GM18508 (cell line): ENCODE measurements at regions not wholly inside any gene's neighbourhood (a gene's known extent, or its start where the extent isn't known, plus 50 kb on each side); places are given as distances from the start of the nearest gene placed in this dataset.
"Not testable (repeated sequence)": the region's sequence is repeated elsewhere in the genome, so short reads cannot be mapped to it uniquely, and the experiment has no call there.

ENCODE experiments used
- ATAC-seq: cut with Tn5 transposase; IDR thresholded peaks from one replicate; pipeline ENCODE4 v1.9.1; 2021; ENCODE audit warnings: moderate number of reproducible peaks; ENCODE audit not compliant: insufficient read depth, unreplicated experiment

DNA sequence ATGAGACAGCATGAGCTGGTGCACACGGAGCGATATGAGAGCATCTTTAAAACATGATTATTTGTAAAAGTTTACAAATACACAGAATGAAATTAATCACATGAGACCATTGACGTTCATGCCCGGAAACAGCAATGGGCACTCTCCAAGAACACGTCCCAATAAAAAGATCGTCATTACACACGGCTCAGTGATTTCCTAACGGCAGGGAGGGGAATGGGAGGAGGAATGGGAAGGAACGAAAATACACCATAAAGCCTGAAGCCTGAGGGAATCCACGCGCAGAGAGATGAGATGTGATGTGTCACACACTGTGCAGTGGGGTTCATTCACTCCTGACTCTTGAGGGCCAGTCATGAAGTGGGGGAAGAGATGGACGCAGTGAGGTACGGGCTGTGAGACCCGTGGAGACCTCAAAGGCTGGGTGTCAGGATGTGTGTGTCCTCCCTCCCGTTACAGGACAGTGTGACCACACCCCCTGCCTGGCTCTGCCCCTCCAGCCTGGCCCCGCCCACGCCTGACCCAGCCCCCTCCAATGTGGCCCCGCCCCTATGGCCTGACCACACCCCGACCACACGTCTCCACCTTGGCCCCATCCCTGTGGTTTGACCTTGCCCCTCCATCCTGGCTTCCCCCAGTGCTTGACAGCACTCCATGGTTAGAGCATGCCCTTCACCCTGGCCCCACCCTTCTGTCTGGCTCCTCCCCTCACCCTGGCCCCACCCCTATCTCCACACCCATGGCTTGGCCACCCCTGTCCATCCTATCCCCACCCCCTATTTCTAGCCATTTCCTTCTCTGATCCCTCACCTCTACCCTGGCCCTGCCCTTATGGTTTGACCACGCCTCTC lies 270.5 kb upstream of the SFSWAP start:
- ATAC-seq = not testable (repeated sequence)

DNA sequence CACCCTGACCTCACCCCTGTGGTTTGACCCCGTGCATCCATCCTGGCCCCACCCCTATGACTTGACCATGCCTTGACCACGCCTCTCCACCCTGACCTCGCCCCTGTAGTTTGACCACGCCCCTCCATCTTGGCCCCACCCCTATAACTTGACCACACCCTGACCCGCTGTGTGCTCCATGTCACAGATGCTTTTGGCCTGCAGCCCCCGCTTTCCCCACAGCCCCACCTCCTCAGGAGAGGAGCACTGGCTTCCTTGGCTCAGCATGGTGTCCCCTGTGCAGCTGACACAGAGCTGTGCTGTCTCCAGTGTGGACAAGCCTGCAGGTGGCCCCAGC lies 269.9 kb upstream of the SFSWAP start:
- ATAC-seq = no peak

DNA sequence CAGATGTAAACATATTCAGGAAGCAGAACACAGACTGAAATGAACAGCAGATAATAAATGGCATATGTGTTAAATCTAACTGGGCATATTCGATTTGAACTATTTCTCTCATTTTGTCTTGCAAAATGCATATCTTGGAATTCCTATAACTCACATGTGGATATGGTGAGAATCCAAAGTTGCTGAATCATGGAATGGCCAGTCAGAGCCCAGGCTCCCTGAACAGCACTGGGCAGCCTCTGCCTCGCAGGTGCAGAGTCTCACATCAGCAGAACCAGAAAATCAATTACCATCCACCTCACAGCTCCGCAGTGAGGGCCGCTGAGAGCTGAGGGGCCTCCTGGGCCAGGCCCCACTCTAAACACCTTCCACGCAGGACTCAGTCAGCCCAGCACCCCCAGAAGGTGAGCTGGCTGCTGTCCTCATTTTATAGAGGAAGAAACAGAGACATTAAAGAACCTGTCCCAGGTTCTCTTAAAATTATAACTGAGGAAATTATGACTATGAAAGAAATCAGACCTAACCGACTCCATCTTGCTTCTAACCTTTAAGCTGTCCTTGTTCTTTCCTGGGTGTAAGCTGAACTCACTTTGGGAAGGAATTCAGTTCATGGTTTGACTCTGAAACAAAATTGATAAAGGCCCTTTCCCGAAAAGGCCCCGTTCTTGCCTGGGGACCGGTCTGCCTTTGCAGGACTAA lies 269.1 kb upstream of the SFSWAP start:
- no peak for ATAC-seq

DNA sequence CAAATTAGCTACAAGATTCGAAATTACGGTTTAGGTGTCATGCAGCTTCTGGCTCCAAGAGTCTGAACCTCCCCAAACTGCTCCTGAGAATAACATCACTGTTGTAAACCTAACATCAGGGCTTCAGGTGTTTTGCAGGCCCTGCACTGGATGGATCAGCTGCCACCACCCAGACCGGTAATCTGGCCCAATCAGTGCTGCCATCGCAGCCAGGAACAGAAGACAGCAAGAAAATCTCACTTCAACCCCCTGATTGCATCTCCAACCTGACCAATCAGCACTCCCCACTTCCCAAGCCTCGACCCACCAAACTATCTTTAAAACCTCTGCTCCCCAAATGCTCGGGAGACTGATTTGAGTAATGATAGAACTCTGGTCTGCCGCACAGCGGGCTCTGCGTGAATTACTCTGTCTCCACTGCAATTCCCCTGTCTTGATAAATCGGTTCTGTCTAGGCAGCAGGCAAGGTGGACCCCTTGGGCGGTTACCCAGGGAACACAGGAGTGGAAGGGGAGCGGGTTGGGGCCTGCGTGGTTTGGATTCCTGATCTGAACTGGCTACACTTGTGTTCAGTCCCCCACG lies 268.5 kb upstream of the SFSWAP start:
- no peak for ATAC-seq

DNA sequence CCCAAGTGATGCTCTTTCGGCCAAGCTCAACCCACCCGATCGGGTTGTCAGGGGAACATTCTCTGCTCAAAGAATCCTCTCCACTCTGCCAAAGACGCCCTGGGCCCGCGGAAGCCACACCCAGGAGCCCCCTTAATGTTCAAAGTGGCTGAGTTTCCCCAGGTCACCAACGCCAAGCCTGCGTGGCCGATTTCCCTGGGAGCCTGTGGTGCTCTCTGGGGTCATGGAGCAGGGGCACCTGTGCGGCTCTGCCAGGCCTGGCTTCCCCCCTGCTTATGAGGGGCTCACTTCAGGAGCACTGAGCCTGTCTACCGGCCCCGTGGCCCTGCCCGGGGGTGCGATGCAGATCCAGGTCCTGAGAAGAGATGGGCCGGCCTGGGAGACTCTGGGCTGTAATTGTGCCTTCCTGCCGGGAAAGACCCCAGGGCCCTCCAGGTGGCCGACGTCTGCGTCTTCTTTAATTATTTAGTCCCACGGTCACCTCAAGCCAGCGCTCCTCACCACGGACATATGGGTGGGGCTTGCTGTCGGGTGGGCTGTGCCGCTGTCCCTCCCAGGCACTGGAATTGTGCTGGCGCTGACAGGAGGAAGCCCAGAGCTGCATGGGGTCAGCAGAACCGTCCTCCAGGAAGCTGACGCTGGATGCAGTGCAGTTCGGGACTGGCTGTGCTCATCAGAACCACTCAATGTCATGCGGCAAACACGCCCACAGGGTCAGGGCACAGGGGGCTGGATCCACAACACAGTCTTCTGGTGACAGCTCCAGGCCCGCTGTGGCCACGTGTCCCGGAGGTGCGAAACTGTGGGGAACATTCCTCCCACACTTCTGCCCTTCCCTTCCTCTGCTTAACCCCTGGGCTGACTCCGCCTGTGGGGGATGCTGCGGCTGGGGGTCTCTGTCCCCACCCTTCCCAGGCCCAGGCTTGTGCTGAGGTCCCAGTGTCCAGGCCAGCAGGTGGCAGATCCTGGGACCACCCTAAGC lies 267.6 kb upstream of the SFSWAP start:
- no peak for ATAC-seq

DNA sequence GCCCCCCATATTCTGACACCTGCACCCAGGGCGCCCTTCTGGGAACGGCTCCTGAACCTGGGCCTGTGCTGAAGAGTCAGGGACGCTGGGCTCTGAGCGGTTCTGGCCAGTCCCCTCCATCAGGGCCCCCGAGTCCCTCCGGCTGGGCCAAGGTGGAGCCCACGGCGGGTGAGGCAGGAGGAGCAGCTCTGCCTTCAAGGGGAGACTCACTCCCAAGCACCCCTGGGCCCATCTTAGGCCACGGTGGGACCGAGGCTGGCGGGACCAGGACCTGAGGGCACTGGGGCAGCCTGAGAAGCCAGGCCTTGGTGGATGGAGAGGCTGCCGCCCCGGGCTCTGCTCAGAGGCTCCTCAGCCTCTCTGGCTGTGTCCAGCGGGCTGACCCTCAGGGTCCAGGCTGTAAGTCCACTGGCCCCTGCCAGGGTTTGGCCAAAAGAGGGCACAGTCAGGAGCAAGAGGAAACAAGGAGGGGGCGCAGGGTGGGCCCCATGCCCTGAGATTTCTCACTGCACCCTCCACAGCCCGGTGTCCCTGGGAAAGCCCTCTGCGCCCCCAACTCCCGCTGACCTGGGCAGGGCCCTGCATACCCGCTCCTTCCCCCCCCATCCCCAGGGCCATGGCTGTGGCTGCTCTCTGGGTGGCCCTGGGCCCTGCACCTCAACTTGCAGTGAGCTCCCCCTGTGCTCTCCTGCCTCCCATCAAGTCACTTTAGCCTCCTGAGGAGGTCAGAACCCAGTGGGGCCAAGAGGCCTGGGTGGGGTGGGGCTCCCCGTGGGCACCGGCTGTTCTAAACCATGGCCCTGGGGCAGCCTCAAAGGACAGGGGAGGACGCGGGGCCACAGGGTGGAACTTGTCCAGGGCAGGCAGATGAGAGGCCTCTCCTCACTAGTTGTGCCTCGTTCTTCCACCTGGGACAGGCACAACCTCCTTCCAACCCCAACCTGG lies 266.4 kb upstream of the SFSWAP start:
- no peak for ATAC-seq

DNA sequence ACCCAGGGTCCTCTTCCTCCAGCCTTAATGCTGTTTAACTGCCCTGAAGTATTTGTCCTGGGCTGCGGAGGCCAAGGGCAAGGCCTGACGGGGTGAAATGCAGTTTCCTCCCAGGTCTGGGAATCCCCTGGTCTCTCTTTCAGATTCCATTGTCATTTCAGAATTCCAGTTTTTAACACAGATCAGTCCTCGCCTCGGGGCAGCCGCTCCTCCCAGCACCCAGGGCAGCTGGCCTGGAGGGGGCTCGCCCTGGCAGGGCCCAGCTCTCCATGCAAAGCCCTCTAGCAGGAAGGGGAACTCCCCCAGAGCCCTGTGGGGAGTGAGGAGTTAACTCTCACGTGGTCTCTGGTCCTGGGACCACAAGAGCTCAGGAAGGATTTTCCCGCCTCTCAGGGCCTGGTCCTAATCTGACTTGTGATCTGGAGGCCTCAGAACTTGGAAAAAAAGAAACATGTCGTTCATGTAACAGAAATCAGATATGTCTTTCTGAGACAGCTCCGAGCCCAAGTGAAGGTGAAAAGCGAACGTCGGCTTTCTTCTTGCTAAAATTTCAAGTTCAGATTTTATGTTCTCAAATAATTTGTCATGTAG lies 265.6 kb upstream of the SFSWAP start:
- ATAC-seq = no peak

DNA sequence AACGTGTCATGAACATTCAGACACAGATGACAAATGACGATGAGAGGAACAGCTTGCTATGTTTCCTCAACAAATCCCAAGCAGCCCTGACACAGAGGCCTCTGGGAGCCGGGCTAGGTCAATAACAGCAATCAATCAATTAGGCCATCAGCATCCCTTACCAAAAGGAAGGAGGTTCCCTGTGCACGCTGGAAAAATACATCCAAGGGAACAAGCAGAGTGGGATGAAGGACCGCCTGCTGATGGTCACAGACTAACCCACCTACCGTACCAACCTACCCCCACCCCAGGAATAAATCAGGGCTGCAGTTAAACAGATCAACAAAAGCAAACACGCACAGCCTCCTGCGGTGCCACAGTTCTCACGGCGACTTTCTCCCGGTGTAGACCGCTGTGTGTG lies 265.1 kb upstream of the SFSWAP start:
- ATAC-seq = no peak

DNA sequence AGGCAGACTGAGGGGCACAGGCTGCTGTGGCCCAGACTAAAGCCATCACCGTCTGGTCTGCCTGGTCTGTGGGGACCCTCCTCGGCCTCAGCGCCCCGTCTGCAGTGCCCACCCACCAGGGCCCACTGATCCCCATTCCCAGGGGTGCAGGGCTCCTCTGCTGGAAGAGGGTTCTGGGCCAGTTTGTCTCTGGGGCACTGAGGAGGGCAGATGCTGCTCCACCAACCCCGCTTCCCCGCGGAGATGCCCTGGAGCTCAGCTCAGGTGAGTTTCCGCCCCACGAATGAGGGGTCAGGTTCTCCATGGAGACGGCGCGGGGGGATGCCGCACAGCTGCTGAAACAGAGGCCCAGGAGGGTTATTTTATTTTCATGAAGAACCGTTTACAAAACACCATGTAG lies 263.3 kb upstream of the SFSWAP start:
- not testable (repeated sequence) for ATAC-seq

DNA sequence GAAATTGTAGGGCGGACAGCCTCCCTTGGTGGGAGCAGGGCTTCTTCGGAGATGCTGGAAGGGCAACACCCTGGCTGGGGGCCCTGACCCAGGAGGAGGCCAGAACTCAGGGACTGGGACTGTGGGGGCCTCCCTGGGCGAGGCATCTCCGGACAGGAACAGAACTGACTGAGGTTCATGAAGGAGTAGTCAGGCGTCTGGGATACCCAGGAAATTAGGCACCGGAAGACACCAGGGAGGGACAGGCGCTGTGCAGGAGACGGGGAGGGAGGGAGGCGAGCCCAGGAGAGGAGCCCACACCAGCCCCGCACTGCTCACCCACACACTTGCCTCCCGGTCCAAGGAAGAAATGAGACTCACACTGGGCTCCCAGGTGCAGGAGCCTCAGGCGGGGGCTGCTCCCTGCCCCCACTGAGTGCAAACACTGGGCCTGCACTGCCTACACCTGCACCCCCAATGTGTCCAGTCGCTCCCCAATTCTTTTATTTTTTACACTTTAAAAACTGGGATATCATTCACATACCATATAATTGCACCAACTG lies 262.6 kb upstream of the SFSWAP start:
- no peak for ATAC-seq

DNA sequence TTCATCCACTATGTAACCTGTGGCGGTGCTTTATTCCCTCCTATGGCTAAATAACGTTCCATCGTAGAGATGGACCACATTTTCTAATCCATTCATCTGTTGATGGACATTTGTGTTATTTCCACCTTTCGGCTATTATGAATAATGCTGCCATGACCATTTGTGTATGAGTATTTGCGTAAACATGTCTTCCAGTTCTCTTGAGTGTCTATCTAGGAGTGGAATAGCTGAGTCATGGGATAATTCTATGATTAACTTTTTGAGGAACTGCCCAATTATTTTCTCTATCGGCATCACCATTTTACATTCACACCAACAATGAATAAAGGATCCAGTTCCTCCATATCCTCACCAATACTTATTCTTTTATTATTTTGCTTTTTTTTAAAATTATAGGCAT lies 261.9 kb upstream of the SFSWAP start:
- no peak for ATAC-seq

DNA sequence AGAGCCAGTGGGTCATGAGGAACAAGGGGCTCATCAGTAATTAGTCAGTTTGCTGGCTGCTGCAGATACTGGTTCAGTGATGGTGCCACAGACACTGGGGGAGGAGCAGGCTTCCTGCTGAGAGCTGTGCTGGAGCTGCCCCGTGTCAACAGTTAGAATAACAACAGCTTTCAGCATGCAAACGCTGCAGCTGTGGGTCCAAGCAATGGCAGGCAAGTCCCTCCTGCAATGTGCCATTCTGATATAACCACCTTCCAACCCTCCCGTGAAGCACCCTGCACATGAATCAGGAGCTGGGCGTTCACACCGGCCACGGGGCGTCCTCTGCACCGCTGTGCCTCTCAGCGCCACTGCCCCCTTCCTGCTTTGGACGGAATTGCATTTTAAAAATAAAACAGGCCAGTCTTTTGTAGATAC lies 258.4 kb upstream of the SFSWAP start:
- ATAC-seq = no peak

DNA sequence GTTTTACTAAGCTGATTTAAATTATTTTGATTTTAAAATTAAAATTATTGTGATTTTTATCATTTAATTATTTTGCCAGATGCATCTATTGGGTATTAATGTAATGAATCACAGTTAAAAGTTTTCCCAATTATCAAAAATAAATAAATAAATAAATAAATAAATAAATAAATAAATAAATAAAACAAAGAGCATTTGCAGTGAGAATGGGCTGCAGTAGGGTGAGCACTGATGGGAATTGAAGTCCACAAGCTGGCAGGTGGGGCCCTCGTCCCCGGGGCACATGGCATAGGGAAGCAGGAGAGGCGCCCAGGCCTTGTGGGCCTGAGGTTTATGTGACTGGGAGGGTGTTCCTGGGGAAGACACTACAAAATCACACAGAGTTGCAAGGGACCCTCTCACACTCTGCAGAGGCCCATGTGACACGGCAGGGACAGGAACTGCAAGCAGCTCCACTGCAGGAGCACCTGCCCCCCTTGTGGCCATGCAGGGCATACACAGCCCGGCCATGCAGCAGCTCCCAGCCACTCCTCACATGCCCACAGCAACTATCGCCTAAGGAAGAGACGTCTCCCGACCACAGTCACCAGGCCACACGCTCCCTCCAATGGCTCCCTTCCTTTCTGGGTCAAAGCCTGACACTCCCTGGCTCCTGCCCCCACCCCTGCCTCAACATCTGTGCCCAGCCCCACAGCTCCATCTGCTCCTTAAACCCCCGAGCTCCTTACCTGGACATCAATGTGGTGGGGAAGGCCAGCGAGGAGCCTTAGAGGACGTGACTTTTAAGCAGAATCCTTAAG lies 256.3 kb upstream of the SFSWAP start:
- ATAC-seq = peak; percentile 82

DNA sequence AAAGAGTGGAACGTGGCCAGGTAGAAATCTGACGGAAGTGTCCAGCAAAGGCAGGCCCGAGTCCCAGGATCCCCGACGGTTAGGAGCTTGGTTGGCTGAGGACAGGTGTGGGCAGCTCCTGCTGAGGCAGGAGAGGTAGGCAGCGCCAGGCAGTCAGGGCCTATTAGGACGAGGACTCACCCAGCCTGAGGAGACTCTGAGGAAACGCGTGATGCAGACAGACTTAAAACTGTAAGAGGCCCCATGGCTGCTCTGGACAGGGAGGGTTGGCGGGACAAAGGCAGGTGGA lies 255.7 kb upstream of the SFSWAP start:
- ATAC-seq = no peak

DNA sequence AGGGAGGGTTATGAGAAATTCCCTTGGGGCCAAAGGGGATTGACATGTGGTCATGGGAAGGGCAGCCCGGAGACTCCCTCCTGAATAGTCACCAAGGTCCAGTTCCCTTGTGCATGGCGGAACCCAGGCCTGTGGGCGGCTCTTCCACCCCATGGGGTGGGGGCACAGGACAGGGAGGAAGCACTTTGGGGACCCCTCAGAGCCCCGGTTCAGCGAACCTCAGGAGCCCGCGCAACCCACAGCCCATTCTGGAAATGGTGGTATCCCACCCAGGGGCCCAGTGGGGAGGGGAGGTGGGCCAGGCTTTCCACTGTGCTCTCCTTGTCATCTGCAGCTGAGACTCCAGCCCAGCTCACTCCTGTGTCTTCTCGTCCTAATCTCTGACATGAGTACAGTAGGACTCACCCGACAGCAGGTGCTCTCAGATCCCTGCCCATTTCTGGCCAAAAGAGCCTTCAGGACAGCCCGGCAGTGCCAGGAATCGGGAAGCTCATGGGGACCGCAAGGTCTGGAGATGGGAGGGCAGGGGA lies 255.2 kb upstream of the SFSWAP start:
- ATAC-seq = no peak

DNA sequence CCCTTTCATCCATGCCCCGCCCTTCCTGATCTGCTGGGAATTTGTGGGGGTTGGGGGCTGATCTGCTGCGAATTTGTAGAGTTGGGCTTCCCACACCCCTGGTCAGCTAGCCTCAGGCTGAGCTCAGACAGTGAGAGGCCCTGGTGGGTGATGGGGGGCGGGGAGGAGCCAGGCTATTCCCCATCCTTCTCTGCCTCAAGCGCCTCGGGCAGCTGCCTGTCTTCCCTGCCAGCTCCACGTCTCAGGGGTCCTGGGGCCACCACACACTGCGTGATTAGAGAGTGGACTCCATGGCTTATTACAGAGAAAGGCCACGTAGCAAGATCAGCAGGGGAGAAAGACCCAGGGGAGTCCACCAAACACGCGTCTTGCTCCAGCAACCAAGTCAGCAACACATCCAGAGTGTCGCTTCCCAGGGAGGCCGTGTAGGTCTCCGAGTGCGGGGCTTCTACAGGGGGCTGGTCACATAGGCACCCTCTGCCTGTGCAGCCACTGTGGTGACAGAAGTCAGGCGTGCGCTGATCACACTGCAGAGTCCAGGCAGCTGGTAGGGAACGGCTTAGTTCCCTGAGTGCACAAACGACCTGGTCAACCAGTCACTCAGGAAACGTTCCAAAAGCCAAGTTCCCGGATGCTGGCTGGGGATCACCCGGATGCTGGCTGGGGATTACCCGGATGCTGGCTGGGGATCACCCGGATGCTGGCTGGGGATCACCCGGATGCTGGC lies 254.4 kb upstream of the SFSWAP start:
- ATAC-seq = no peak

DNA sequence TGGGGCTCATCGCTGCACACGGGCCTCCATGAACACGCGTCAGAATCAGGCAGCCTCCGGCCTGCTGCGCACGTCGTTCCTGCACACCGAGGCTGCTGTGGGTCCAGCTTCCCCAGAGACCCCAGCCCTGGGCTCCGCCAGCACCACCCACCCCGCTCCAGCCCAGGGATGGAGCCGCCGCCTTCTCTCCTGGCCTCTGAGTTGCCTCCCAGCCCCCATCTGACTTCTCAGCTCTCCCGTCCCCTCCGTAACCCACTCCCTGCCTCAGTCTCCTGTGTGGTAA lies 253.9 kb upstream of the SFSWAP start:
- ATAC-seq = no peak
